ENCODE measurements at regions not wholly inside any gene's neighbourhood (a gene's known extent, or its start where the extent isn't known, plus 50 kb on each side); places are given as distances from the start of the nearest gene placed in this dataset.
"Not testable (repeated sequence)": the region's sequence is repeated elsewhere in the genome, so short reads cannot be mapped to it uniquely, and the experiment has no call there.

- TF ChIP-seq CTCF (IDR thresholded peaks at IDR 0.05; ENCODE audit: insufficient read depth, low read depth, low read length); EZH2 (IDR thresholded peaks at IDR 0.05; ENCODE audit: insufficient read depth, low read length): not testable (repeated sequence)
Observed at GRCh38 chr2:90239769-90240168, 1548.3 kb downstream of the RPIA start.
